Ishikawa (cell line): ENCODE measurements at regions not wholly inside any gene's neighbourhood (a gene's known extent, or its start where the extent isn't known, plus 50 kb on each side); places are given as distances from the start of the nearest gene placed in this dataset.

Experiments used
- CEBPB ChIP-seq: IDR thresholded peaks from 2 replicates; pipeline ENCODE4 v1.6.1; 2012
- CREB1 ChIP-seq: IDR thresholded peaks from 2 replicates; pipeline ENCODE4 v1.6.1; 2012; ENCODE audit warnings: low read depth
- EGR1 ChIP-seq: IDR thresholded peaks from 2 replicates; pipeline ENCODE4 v1.6.1; 2012
- EP300 ChIP-seq: IDR thresholded peaks from 2 replicates; pipeline ENCODE4 v1.6.1; 2012; ENCODE audit warnings: borderline replicate concordance
- FOXM1 ChIP-seq: IDR thresholded peaks from 2 replicates; pipeline ENCODE4 v1.6.1; 2012; ENCODE audit warnings: low read depth, borderline replicate concordance
- MAX ChIP-seq: IDR thresholded peaks from 2 replicates; pipeline ENCODE4 v1.6.1; 2012
- NFIC ChIP-seq: IDR thresholded peaks from 2 replicates; pipeline ENCODE4 v1.6.1; 2012
- RAD21 ChIP-seq: IDR thresholded peaks from 2 replicates; pipeline ENCODE4 v1.6.1; 2012; ENCODE audit warnings: low read depth
- REST ChIP-seq: IDR thresholded peaks from 2 replicates; pipeline ENCODE4 v1.6.1; 2012; ENCODE audit warnings: low read depth, mild to moderate bottlenecking
- TAF1 ChIP-seq: IDR thresholded peaks from 2 replicates; pipeline ENCODE4 v1.6.1; 2012; ENCODE audit warnings: low read depth, mild to moderate bottlenecking
- TCF12 ChIP-seq: IDR thresholded peaks from 2 replicates; pipeline ENCODE4 v1.6.1; 2012; ENCODE audit warnings: low read depth
- TEAD4 ChIP-seq: IDR thresholded peaks from 2 replicates; pipeline ENCODE4 v1.6.1; 2012
- YY1 ChIP-seq: IDR thresholded peaks from 2 replicates; pipeline ENCODE4 v1.6.1; 2012; ENCODE audit warnings: low read depth
- ZBTB7A ChIP-seq: IDR thresholded peaks from 2 replicates; pipeline ENCODE4 v1.6.1; 2012; ENCODE audit warnings: low read depth
- TF ChIP-seq, protein P1 (sequence below): IDR thresholded peaks from 2 replicates; pipeline ENCODE4 v1.6.1; 2012

GRCh38 chrX:155774387-155774786 is 106.8 kb upstream of the VAMP7 start:
- TF ChIP-seq REST (no peak), EP300 (no peak), MAX (no peak), FOXM1 (no peak), TAF1 (no peak), NFIC (no peak), EGR1 (no peak), TEAD4 (no peak), CREB1 (no peak), YY1 (no peak)
- TF ChIP-seq, protein P1, sequence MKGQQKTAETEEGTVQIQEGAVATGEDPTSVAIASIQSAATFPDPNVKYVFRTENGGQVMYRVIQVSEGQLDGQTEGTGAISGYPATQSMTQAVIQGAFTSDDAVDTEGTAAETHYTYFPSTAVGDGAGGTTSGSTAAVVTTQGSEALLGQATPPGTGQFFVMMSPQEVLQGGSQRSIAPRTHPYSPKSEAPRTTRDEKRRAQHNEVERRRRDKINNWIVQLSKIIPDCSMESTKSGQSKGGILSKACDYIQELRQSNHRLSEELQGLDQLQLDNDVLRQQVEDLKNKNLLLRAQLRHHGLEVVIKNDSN: no peak

GRCh38 chrX:155767876-155768769 is 113.0 kb upstream of the VAMP7 start:
- no peak for TF ChIP-seq YY1
- no peak for TF ChIP-seq RAD21
- TF ChIP-seq, protein P1: no peak
- no peak for TF ChIP-seq CREB1
- no peak for TF ChIP-seq NFIC
- TF ChIP-seq EP300: no peak
- no peak for TF ChIP-seq TCF12
- TF ChIP-seq ZBTB7A: no peak

DNA sequence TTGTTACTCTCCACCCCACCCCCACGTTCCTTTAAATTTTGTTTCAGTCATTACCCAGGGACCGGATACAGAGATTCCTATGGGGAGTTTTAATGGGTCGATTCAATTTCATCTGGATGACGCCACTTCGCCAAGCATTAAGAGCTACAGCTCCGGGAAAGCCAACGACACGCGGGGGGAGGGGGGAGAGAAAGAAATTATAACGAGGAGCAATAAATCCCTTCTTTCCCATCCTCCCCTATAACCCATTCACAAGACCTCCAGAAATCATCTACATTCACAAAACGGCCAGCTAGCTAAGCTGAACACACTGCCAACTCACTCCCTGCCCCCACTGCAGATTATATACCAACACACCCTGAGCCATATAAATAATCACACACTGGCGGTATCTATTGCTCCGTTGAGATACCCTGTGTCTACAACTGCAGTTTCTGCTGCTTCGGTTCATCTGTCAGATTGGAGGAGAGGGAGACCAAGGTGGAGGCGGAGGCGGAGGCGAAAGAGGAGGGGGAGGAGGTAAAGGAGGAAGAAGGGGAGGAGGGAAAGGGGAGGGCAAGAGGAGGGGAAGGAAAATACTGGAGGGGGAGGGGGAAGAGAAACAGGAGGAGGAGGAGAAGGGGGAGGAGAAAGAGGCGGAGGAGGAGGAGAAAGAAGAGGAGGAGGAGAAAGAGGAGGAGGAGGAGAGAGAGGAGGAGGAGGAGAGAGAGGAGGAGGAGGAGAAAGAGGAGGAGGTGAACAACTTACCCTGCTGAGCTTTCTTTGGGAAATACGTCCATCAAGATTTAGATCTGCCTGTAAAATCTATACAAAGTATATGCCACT is 113.9 kb upstream of the VAMP7 start:
- TF ChIP-seq CEBPB: no peak
- TF ChIP-seq TAF1: no peak
- no peak for TF ChIP-seq FOXM1
- TF ChIP-seq REST: no peak

GRCh38 chrX:155766321-155766720 is 114.8 kb upstream of the VAMP7 start:
- TF ChIP-seq, protein P1: no peak
- TF ChIP-seq EGR1 (no peak), REST (no peak), TEAD4 (no peak; the same call in 1 of the 2 replicates), RAD21 (no peak), FOXM1 (no peak), CEBPB (no peak), MAX (no peak), EP300 (no peak), TAF1 (no peak), NFIC (no peak), YY1 (no peak), CREB1 (no peak), TCF12 (no peak), ZBTB7A (no peak)
